ENCODE measurements at regions not wholly inside any gene's neighbourhood (a gene's known extent, or its start where the extent isn't known, plus 50 kb on each side); places are given as distances from the start of the nearest gene placed in this dataset.

DNA sequence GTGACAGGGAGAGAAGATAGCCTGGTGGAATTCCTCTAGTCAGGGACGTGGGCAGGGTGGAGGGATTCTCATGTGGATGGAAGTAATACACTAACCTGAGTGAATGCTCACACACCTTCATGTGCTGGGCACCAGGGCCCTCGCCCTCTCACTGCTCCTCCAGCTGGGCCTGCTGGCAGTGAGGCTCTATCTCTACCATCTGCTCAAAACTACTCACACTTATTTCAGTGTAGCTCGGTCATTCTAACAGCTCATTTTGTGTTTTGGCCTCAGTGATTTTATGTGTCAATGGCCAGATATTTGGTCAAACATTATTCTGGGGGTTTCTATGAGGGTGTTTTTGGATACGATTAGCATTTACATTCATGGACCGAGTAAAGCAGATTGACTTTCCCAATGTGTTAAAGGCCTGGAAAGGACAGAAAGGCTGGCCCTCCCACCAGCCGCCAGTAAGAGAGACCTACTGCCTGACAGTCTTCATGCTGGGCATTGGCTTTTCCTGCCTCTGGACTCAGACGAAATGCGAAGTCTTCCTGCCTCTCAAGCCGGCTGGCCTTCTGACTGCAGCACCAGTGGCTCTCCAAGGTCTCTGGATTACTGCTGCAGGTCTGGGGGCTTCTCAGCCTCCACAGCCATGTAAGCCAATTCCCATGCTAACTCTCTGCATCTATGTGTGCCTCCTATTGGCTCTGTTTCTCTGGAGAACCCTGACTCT is 335.4 kb downstream of the CXCL12 start:
- no peak for FAIRE-seq
- Histone ChIP-seq H3K9ac (ENCODE audit: control insufficient read depth, extremely low read depth, insufficient read depth, low read length) (no peak overlapping the region), H3K79me2 (ENCODE audit: control insufficient read depth, insufficient read depth, low read length) (no peaks in the 10 kb centered on the region), H3K4me2 (ENCODE audit: control insufficient read depth, extremely low read depth, insufficient read depth, low read depth, low read length) (no peak overlapping the region), H4K20me1 (ENCODE audit: control insufficient read depth, extremely low read depth, insufficient read depth, low read length) (no peaks in the 10 kb centered on the region), H3K4me3 (ENCODE audit: control insufficient read depth in 2 of 3, extremely low read depth in 1 of 3, insufficient read depth in 2 of 3, low read depth in 1 of 3, low read length in 3 of 3) (no peak overlapping the region), H3K9me1 (ENCODE audit: control insufficient read depth, extremely low read depth, insufficient read depth, low read length) (no peaks in the 10 kb centered on the region), H3K36me3 (ENCODE audit: control insufficient read depth in 2 of 2, extremely low read depth in 1 of 2, insufficient read depth in 2 of 2, low read length in 2 of 2) (no peaks in the 10 kb centered on the region), H3K27ac (ENCODE audit: control insufficient read depth, insufficient read depth, low read length) (no peak overlapping the region), H2AFZ (ENCODE audit: control insufficient read depth, low read length) (no peak overlapping the region), H3K27me3 (ENCODE audit: control insufficient read depth, extremely low read depth, insufficient read depth, low read length) (peaks cover 7% of the 10 kb centered on the region), H3K4me1 (ENCODE audit: control insufficient read depth, extremely low read depth, insufficient read depth, low read length) (peaks cover 21% of the 10 kb centered on the region), H3K9me3 (ENCODE audit: control insufficient read depth, low read depth, low read length) (no peaks in the 10 kb centered on the region)
- dilution Hi-C loops (cut with MboI; ENCODE audit: extremely low pct_ligation_motif_present, low sequenced_read_pairs): no loop called here
- no peak for TF ChIP-seq EZH2 (IDR thresholded peaks at IDR 0.05; ENCODE audit: low read length)
- TF ChIP-seq, protein P1, sequence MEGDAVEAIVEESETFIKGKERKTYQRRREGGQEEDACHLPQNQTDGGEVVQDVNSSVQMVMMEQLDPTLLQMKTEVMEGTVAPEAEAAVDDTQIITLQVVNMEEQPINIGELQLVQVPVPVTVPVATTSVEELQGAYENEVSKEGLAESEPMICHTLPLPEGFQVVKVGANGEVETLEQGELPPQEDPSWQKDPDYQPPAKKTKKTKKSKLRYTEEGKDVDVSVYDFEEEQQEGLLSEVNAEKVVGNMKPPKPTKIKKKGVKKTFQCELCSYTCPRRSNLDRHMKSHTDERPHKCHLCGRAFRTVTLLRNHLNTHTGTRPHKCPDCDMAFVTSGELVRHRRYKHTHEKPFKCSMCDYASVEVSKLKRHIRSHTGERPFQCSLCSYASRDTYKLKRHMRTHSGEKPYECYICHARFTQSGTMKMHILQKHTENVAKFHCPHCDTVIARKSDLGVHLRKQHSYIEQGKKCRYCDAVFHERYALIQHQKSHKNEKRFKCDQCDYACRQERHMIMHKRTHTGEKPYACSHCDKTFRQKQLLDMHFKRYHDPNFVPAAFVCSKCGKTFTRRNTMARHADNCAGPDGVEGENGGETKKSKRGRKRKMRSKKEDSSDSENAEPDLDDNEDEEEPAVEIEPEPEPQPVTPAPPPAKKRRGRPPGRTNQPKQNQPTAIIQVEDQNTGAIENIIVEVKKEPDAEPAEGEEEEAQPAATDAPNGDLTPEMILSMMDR (optimal IDR thresholded peaks at IDR 0.05 in 1 of 3, IDR thresholded peaks at IDR 0.05 in 1 of 3, conservative IDR thresholded peaks at IDR 0.05 in 1 of 3; ENCODE audit: extremely low read depth in 1 of 3, insufficient read depth in 2 of 3, low read length in 3 of 3): no peak
- no peak for DNase-seq (ENCODE audit: low read depth, low spot score)

DNA sequence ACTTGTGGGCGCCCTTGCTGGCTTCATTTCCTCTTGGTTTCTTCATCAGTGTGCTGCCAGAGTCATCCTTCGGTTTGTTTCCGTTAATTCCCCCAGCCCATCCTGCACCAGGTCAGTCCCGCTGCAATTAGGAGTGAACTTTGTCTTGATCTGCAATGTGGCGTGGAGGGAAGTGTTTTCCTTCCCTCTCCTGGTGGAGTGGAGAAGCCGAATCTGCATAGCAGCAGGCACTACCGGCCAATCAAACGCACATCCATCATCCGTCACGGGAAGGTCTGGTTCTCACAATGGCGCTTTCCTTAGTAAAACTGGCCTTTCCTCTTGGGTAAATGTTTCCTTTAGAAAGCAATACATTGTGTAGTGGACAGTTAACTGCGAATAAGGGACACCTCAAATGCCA is 337.5 kb downstream of the CXCL12 start:
- H3K4me1 ChIP-seq (ENCODE audit: control insufficient read depth, extremely low read depth, insufficient read depth, low read length): peaks cover 21% of the 10 kb centered on the region
- H2AFZ ChIP-seq (ENCODE audit: control insufficient read depth, low read length): no peak overlapping the region
- no peak overlapping the region for H3K27ac ChIP-seq (ENCODE audit: control insufficient read depth, insufficient read depth, low read length)
- no peaks in the 10 kb centered on the region for H3K9me3 ChIP-seq (ENCODE audit: control insufficient read depth, low read depth, low read length)
- H3K4me3 ChIP-seq (ENCODE audit: control insufficient read depth in 2 of 3, extremely low read depth in 1 of 3, insufficient read depth in 2 of 3, low read depth in 1 of 3, low read length in 3 of 3): no peak overlapping the region
- H3K9me1 ChIP-seq (ENCODE audit: control insufficient read depth, extremely low read depth, insufficient read depth, low read length): no peaks in the 10 kb centered on the region
- TF ChIP-seq, protein P1 (optimal IDR thresholded peaks at IDR 0.05 in 1 of 3, IDR thresholded peaks at IDR 0.05 in 1 of 3, conservative IDR thresholded peaks at IDR 0.05 in 1 of 3; ENCODE audit: extremely low read depth in 1 of 3, insufficient read depth in 2 of 3, low read length in 3 of 3): no peak
- no peak for TF ChIP-seq EZH2 (IDR thresholded peaks at IDR 0.05; ENCODE audit: low read length)
- H3K27me3 ChIP-seq (ENCODE audit: control insufficient read depth, extremely low read depth, insufficient read depth, low read length): no peaks in the 10 kb centered on the region
- dilution Hi-C loops (cut with MboI; ENCODE audit: extremely low pct_ligation_motif_present, low sequenced_read_pairs): no loop called here
- no peaks in the 10 kb centered on the region for H3K79me2 ChIP-seq (ENCODE audit: control insufficient read depth, insufficient read depth, low read length)
- H3K9ac ChIP-seq (ENCODE audit: control insufficient read depth, extremely low read depth, insufficient read depth, low read length): no peak overlapping the region
- H3K4me2 ChIP-seq (ENCODE audit: control insufficient read depth, extremely low read depth, insufficient read depth, low read depth, low read length): no peak overlapping the region
- no peaks in the 10 kb centered on the region for H3K36me3 ChIP-seq (ENCODE audit: control insufficient read depth in 2 of 2, extremely low read depth in 1 of 2, insufficient read depth in 2 of 2, low read length in 2 of 2)
- DNase-seq (ENCODE audit: low read depth, low spot score) (no peak), FAIRE-seq (no peak)
- H4K20me1 ChIP-seq (ENCODE audit: control insufficient read depth, extremely low read depth, insufficient read depth, low read length): no peaks in the 10 kb centered on the region
